VCaP (cell line): ENCODE measurements at regions not wholly inside any gene's neighbourhood (a gene's known extent, or its start where the extent isn't known, plus 50 kb on each side); places are given as distances from the start of the nearest gene placed in this dataset.
A peak's percentile ranks its signal among the peaks of the same experiment; 100 is the strongest.

Experiments
- H3K27ac ChIP-seq: fragments of 450-650 bp; 2 replicates; pipeline ENCODE4 v1.5.1; 2017
- TF ChIP-seq, protein P1 (sequence below): fragments of 450-650 bp; conservative IDR thresholded peaks from 2 replicates; pipeline ENCODE4 v1.5.1; 2017; ENCODE audit warnings: mild to moderate bottlenecking, moderate library complexity

- no peak overlapping the region for H3K27ac ChIP-seq
- TF ChIP-seq, protein P1, sequence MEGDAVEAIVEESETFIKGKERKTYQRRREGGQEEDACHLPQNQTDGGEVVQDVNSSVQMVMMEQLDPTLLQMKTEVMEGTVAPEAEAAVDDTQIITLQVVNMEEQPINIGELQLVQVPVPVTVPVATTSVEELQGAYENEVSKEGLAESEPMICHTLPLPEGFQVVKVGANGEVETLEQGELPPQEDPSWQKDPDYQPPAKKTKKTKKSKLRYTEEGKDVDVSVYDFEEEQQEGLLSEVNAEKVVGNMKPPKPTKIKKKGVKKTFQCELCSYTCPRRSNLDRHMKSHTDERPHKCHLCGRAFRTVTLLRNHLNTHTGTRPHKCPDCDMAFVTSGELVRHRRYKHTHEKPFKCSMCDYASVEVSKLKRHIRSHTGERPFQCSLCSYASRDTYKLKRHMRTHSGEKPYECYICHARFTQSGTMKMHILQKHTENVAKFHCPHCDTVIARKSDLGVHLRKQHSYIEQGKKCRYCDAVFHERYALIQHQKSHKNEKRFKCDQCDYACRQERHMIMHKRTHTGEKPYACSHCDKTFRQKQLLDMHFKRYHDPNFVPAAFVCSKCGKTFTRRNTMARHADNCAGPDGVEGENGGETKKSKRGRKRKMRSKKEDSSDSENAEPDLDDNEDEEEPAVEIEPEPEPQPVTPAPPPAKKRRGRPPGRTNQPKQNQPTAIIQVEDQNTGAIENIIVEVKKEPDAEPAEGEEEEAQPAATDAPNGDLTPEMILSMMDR = no peak
These were observed 474.1 kb downstream of the MN1 start for GRCh38 chr22:27327497-27327896.

GRCh38 chr22:27327981-27328721 lies 473.4 kb downstream of the MN1 start:
- TF ChIP-seq, protein P1 = no peak
- no peak overlapping the region for H3K27ac ChIP-seq

GRCh38 chr22:27329131-27329850 lies 472.3 kb downstream of the MN1 start:
- TF ChIP-seq, protein P1 = no peak
- no peak overlapping the region for H3K27ac ChIP-seq

DNA sequence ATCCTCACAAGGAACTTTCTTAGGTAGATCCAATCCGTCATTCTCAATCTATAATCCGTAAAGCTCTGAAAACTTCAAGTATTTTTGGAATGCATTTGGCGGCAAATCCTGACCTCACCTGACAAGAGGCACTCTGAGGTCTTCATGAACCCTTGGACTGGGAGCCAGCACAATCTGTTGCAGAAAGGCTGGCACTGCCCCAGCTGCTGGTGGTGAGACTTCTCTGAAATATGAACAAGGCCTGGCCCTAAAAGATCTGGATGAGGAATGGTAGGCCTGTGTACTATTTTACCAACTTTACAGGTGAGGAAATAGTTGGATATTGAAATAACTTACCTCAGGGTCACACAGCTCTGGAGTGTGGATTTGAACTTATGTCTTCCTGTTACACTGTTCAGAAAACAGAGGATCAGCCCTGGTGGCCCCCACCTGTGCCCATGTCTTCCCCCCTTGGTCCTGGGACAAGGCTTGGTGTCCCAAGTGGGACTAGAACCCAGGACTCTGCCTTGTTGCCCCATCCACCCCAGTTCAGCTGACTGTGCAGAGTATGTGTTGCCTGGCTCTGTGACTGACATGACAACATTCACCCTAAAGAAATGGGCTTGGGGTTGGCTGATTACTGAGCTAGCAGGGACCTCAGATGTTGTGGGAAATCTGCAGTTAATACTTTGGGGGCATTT lies 471.4 kb downstream of the MN1 start:
- H3K27ac ChIP-seq = no peak overlapping the region
- TF ChIP-seq, protein P1 = no peak

GRCh38 chr22:27331526-27332281 lies 469.9 kb downstream of the MN1 start:
- TF ChIP-seq, protein P1 = peak; percentile 79
- peak overlapping the region; percentile 75 for H3K27ac ChIP-seq

DNA sequence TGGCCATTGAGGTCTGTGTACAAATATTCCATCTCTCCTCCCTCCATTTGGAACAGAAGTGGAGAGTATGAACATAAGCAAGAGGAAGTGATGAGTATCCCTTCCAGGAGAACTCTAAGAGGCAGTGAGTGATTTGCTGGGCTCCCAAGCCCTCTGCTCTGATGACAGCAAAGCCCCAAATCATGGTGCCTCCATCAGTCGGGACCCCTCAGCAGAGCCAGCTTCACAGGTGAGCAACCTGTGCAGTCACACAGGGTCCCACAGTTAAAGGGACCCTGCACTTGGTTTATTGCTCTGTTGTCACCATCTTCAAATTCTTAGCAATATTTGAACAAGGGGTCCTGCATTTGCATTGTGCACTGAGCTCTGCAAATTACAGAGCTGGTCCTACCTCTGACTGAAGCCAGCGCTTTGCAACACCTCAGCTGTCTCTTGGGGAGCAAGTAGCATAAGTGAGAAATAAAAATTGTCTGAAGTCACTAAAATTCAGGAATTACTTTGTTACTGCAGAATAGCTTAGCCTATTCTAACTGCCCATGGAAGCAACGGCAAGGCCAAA lies 466.4 kb downstream of the MN1 start:
- TF ChIP-seq, protein P1 = no peak
- H3K27ac ChIP-seq = no peak overlapping the region
